DMS153 (cell line): ENCODE measurements at regions not wholly inside any gene's neighbourhood (a gene's known extent, or its start where the extent isn't known, plus 50 kb on each side); places are given as distances from the start of the nearest gene placed in this dataset.

Experiments used
- DNase-seq: peaks from one replicate; lab custom pipeline; 2025; lab: John Stamatoyannopoulos, UW

DNA sequence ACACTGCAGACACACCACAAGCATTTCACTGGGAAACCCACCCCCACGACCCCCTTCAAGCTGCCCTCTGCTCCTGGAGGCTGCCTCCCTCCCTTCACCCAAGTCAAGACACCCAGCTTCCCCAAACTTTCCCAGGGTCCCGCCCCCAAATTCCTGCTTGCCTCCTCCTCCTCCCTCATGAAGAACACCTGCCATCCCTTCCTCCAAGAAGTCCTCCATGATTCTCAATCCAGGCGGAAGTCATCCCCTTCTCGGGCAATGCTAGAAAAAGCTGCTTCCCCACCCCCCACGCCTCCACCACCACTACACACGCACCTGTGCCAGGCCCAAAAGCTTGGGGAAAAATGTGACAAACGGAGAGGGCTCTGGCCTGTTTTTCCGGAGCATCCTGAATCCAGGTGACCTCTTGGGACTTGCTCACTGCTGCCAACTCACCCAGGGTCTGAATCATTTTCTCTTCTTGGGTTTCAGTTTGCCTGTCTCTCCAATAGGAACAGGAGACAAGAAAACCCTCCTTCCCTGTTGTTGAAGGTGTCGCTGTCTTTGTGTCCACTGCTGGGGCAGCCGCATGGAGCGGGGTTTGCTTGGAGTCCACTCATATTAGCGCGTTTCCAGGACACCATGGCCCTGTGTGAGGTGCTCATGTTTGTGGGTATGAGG lies 101.0 kb upstream of the CASZ1 start:
- no peak for DNase-seq

DNA sequence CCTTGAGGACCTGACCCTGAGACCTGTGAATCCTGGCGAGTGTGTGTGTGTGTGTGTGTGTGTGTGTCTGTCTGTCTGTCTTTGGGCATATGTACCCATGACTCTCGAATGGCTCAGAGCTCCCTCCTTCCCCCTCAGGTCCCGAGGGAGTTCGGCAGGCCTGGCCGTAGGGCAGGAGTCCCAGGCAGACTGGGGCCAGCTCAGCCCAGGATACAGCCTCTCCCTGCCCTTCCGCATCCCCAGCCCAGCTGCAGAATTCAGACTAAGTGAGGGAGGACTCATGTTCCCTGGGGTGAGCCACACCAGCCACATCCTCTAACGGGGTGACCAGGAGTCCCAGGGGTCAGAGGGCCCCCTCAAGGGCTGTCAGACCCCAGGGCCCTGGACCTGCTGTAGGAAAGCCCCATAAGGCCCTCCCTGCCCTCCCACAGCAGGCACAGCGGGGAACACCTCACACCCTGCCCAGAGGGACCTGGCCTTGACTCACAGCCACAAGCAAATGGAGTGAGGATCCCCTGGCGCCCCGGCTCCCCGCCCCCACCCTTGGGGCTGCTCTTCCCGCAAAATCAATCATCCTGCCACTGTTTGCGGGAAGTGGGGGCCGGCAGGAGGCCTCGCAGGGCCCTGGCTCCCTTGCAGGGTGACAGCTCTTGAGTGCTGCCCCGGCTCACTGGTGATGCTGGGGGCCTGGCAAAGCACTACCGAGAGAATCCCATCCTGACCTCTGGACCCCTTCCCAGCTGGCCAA lies 101.7 kb upstream of the CASZ1 start:
- DNase-seq: no peak

DNA sequence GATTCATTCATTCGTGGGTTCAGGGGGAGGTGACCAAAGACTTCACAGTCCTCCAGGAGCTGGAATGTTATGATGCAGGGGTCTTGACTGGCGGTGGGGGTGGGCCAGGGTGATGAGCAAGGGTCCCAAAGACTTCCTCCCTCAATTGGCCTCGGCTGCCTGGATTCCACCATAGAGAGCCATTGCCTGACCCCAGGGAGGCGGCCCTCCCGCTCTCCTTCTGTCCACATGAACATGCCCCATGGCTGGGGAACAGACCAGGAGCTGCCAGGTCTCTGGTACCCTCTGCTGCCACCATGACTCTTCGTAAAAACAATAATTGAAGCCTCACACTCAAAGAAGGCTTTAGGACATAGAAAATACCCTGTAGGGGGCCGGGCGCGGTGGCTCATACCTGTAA lies 102.5 kb upstream of the CASZ1 start:
- no peak for DNase-seq

DNA sequence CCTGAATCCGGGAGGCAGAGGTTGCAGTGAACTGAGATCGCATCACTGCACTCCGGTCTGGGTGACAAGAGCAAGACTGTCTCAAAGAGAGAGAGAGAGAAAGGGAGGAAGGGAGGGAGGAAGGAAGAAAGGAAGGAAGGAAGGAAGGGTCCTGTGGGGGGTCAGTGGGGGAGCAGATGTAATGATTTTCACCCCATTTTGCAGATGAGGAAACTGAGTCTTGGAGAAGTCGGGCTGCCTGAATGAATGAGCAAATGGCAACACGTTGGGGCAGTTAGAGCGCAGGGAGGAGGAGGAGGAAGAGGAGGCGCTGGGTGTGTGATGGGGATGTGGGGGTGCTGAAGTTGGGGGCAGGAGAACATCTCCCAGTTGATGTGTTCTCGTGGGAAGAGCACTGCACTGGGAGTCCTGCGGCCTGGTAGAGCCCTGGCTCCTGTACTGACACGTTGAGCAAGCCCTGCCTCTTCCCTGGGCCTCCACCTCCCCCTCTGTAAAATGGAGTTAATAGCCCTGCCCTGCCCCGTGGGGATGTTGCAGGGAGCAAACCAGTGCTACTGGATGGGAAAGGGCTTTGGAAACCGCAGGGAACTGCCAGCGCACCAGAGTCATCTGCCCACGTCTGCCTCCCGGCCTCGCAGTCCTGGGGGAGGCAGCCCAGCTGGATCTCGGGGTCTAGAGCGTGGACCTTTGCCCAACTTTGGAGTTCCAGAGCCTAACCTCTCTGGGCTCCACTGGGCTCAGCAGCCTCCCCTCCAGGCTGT lies 103.2 kb upstream of the CASZ1 start:
- no peak for DNase-seq

DNA sequence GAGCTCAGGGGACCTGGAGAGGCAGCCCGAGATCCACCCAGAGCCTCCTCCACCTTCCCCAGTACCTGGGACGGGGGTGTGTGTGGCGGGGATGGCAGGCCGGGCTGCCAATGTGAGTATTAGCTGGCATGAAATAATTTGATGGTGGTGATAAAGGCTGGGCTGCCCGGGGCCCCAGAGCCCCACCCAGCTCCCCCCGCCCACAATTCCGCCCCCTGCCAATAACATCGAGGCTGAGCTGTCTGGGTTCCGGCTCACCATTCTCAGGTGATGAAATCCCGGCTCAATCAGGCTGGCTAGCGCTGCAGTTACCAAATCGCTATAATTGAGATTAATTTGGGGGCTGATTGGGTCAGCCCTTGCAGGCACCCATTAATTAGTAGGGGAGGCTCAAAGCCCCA lies 103.8 kb upstream of the CASZ1 start:
- no peak for DNase-seq

DNA sequence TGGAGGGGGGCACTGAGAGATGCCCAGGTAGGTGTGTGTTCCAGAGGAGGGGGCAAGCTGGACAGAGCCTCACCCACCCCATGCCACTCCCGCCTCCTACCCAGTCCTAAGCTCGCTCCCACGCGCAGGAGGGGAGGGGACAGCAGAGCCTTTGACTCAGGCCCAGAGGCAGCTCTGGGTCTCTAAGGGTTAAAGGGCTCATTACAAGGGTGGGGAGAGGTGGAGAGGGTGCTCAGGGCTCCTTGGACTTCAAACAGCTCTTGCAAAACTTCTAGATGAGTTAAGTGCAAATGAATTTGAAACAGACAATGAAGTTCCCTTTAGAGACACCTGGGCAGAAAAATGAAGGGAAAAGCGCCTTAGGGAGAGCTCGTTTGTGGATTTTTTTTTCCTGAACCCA lies 104.2 kb upstream of the CASZ1 start:
- no peak for DNase-seq

DNA sequence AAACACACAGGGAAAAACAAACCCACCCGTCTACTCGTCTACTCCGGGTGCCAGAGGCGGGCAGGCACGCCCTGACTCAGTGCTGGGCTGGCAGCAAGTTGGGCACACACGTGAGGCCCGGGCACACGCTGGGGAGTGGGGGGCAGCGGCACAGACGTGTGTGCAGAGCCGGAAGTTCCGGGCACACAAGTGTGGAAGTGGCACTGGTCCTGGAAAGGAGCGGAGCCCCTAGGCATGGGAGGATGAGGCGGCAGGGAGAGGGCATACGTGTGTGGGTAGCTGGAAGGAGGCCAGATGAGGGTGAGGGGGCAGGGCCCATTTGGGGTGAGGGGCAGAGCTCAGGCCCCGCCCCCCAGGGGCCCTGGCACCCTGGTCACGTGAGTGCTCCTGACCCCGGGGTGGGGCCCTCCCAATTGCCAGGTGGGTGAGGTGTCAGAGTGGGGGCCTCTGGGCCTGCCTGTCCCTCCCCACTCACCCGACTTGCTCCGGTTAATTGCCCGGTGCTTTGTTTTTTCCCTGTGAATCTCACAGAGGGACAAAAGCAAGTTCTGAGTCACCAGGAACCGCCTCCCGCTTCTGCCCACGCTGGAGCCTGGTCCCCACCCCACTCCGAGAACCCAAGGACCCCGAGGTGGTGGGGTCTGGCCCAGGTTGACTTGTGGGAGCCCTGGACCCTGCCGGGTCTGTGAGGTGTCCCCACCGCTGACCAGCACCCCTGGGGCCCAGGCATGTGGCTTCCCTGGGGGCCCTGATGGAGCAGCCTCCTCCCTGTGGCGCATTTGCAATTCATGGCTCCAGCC lies 104.8 kb upstream of the CASZ1 start:
- DNase-seq: peak; percentile 79

DNA sequence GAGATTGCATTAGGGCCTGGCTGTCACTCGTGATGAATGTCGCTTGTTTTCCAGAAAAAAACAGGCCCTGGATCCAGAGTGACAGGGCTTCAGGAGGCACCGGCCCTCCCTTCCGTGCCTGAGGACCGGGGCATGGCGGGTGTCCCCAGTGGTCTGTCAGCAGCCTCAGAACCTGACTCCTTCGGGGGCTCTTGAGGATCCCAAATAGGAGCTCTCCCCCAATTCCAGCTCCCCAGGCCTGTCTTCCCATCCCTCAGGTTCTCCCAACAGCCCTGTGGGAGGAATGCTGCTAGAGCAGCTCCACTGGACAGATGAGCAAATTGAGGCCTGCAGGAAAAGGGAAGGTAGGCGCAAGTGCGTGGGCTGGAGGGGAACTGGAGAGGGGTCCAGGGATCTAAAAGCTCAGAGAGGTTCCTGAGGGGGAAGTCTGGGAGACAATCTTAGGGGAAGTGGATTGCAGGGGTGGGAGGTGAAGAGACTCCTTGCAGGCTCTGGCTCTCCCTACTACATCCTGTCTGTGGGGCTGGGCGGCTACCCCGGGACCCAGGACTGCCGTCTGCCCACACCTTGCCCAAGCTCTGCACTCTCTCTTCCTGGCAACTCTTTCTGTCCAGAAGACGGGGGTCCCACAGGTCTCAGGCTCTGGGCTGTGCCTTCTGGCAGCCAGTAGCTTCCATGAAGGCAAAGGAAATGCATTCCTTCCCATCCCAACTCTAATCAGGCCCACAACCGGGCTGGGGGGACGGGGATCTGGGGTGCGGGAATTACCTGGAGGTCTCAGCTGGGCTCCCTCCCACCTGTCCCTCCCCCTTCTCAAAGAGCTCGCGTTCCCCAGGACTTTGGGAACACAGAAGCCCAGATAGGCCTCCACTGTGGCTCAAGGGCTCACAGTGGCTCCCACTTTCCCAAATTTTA lies 105.7 kb upstream of the CASZ1 start:
- DNase-seq: no peak

DNA sequence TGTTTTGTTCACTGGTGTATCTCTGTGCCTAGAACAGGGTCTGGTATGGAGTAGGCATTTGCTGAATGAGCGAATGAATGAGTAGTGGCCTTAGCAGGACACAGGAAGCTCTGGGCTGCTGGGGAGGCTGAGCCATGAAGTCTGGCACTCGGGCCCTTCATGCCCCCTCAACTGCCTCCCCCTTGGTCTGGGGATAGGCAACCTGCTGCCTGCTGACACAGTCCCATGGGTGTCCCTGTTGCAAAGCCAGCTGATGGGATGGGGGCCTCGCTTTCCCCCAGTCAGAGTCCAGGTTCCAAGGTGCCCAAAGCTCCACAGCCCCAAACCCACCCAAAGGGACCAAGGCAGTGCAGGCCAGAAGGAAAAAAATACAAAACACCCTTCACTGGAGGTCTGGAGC lies 107.0 kb upstream of the CASZ1 start:
- no peak for DNase-seq

DNA sequence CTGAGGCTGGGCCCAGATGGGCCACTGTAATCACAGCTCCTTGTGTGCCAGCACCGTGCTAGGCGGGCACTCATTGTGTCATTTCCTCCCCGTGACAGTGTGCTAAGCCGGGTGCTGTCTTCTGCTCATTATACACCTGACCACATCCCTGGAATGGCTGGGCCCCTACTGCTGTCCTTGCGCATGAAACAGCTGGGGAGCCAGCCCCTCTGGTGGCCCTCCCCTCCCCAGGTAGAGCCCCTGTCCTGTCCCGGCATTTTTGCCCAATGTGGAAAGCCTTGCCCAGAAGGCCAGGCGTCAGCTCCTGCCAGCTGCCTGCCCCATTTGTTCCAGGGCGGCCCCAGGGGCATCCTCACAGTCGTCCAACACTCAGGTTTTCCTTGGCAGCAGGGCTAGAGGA lies 107.4 kb upstream of the CASZ1 start:
- no peak for DNase-seq

DNA sequence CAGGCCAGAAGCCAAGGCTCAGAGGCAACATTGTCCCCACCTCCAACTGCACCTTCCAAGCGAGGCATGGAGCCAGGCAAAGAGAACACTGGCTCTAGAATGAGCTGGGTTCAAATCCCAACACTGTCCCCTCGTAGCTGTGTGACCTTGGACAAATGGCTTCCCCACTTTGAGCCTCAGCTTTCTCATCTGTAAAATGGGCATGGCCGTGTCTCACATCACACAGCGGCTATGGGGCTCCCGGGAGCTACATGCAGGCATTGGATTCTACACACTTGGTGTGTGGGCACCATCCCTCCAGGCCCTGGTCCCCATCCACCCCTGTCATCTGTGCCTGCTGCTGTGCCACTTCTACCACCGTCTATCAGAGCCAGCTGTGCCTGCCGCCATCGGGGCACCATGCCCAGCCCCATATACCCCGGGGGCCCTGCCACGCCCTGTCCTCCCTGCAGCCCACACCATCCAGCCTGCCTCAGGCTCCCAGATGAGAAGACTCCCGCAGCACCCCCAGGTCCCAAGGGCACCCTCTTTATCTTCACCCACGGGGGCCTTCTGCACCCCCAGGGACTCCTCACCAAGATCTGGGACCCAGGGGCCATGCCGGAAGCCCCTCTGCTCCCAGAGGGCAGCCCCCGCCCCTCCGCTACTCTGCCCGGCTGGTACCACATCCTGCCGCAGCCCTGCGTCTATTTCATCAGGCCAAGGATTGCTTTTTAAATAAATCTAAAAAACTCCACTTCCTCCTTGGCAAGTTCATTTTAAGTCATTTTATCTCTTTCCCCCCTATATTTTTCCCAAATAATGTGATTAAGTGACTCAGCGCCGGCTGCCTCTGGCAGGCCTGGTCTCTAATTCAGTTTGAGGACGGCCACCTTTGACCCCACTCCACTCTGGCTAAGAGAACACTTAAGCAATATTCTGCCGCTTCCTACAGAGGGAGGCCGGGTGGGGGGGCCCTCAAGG lies 107.8 kb upstream of the TARDBP start:
- DNase-seq: no peak

DNA sequence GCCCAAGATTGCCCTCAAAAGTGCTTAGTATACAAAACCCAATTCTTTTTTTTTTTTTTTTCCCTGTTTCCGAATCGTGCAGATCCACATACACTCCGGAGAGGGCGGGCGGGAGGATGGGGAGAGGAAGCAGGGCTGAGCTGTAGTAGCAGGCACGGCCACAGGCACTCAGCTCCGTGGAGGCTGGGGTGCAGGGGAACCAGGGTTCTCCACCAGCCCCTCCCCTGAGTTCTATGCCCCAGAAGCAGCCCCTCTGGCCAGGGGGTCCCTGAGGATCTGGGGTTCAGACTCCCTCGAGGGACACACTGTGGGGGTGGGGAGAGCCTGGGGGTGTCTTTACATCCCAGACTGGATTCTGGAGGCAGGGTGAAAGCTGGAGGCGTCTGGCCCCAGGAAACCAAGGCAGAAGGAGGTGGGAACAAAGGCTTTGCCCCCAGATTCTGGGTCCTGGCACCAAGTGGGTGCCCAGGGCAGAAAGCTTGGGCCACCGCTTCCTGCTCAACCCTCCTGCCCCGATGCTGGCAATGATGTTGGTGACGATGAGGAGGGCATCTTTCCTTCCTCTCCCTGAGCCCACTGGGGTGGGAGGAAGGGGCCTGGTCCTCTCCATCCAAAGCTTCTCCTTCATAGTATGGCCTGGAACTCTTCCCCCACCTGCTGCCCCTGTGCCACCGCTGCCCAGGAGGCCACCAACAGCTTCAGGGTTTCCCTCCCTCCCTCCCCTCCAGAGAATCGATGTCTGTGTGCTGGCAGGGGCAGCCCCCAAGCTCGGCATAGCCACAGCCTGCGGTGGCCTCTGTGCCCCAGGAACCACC lies 106.4 kb upstream of the TARDBP start:
- no peak for DNase-seq

DNA sequence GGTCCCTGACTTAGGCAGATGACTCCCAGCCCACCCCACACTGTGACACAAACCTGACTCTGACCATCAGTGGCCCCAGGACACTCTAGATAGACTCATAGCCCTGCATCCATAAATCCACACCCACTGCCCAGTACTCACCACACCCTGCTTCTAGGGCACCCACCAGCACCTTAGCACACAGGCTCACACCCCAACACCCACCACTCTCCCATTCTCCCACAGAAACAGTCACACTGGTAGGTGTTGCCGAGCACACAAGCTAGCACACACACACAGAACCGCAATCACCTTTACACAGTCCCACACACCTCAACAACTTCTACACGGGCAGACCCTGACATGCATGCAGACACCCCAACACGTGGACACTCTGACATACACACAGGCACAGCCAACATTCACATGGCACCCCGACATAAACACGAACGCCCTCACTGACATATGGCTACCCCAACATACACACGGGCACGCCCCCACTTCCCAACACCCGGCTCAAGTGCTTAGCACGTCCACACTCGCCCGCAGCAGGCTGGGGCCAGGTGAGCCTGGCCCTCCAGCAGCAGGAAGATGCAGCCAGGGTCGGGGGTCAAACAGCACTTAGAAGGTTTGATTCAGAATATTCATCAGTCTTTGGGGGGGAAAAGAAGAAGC lies 105.5 kb upstream of the TARDBP start:
- no peak for DNase-seq

DNA sequence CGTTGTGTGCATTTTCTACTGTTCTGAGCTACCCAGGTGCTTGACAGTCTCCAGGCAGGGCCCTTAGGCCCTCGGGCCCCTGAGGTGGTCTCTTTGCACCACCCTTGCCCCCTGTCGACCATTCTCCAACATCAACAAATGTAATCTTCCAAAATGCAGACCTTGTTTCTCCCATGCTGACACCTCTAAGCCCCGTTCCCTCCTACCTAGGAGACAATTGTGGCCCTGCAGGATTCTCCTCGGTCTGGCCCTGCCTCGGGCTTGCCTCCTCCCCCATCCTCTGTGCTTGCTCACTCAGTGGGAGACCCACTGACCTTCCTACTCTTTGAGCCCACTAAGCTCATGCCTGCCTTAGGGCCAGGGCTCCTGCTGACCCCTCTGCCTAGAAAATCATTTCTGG lies 104.2 kb upstream of the TARDBP start:
- DNase-seq: no peak

DNA sequence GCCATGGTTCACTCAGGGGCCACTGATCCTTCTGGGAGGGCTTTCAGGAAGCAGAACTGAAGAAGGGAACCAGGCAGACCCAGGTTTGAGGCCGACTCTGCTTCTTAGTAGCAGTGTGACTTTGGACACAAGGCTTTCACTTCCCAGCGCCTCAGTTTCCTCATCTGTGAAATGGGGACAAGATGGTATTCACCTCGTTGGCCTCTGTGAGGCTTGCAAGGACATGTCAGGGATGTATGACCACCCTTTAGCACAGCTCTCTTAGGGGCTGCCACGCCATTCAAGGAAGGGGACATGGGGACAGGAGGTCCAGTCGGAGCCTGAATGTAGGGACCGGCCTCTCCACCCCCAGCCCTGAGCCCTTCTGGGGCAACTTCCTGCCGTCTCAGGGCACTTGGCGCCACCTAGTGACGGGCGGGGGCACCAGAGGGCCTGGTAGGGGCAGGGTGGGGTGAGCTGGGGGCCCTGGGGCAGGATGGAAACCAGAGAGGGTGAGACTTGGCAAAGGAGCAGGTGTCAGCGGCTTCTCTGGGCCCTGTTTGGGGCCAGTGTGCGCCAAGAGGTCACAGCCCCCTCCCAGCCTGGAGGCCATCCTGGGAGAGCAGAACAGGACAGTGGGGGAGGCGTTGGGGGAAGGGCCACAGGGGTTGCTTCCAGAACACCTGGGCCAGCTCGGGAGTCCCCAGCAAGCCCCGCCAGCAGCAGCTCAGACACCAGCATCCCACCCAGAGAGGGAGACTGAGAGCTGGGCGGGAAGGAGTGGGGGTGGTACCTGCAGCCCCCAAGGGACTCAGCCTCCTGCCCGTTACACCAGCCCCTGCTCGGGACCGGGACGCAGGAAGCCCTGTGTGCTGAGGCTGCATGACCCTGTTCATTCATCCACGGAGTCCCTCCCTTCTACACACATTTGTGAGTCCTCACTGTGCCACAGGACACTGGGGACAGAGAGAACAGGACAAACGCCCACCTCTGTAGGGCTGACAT lies 102.5 kb upstream of the TARDBP start:
- no peak for DNase-seq

DNA sequence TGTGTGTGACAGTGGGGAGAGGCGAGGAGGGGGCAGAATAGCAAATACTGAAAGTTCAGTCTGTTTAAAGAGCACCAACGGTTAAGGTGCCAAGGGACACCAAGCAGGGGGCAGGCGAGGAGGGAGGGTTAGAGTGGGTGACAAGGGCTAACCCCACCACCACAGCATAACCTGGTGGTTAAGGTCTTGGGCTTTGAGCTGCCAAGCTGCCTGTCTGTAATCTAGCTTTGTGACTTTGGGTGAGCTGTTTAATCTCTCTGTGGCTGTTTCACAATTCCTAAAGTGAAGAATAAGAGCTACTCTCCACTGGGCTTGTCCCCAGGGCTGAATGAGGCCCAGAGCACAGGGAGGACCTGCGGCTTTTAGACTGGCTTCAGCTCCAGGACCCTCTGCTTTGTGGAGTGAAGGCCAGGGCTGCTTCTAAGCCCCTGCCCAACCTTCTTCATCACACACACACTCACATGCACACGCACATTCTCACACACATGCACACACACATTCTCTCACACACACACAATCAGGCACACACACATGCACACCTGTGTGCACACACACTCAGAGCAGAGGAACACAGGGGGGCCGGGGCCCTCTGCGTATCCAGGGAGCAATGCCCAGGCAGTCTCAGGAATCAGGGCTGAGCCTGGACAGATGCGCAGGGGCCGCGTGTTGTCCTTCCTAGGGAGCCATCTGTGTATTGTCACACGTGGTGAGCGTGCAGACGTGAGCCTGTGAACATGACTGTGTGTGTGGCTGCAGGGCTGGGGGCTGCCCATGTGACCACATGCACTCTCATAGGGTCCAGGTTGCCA lies 101.6 kb upstream of the TARDBP start:
- no peak for DNase-seq
